ENCODE measurements at regions not wholly inside any gene's neighbourhood (a gene's known extent, or its start where the extent isn't known, plus 50 kb on each side); places are given as distances from the start of the nearest gene placed in this dataset.

- TF ChIP-seq CTCF (IDR thresholded peaks at IDR 0.05; ENCODE audit: low read depth, low read length, poor library complexity, severe bottlenecking) (no peak), EZH2phosphoT487 (IDR thresholded peaks at IDR 0.05; ENCODE audit: borderline replicate concordance, low read length) (no peak)
- H3K79me2 ChIP-seq (ENCODE audit: control insufficient read depth, low read length) = no peaks in the 10 kb centered on the region
- H4K20me1 ChIP-seq (ENCODE audit: control insufficient read depth, insufficient read depth, low read depth, low read length) = no peaks in the 10 kb centered on the region
- peaks cover 4% of the 10 kb centered on the region for H3K27me3 ChIP-seq (ENCODE audit: control insufficient read depth, low read length)
- no peak overlapping the region for H3K4me3 ChIP-seq (ENCODE audit: low read length)
- H3K27ac ChIP-seq (ENCODE audit: low read depth, low read length) = no peak overlapping the region
- no peaks in the 10 kb centered on the region for H3K36me3 ChIP-seq (ENCODE audit: control insufficient read depth, low read length)
- H3K9me3 ChIP-seq (ENCODE audit: control insufficient read depth, insufficient read depth, low read length) = no peaks in the 10 kb centered on the region
- H3K4me1 ChIP-seq (ENCODE audit: control insufficient read depth, low read length) = peaks cover 5% of the 10 kb centered on the region
- H3K9me2 ChIP-seq (replicated peaks; ENCODE audit: control insufficient read depth, low read length) = no peaks in the 10 kb centered on the region
- H3F3A ChIP-seq (ENCODE audit: control insufficient read depth, insufficient read depth) = no peaks in the 10 kb centered on the region
- H3K4me2 ChIP-seq (ENCODE audit: low read length) = no peak overlapping the region
These were observed 116.9 kb upstream of the TEX51 start for GRCh38 chr2:126781806-126782205.

- Histone ChIP-seq H3F3A (ENCODE audit: control insufficient read depth, insufficient read depth) (no peaks in the 10 kb centered on the region), H3K4me2 (ENCODE audit: low read length) (no peak overlapping the region), H3K79me2 (ENCODE audit: control insufficient read depth, low read length) (no peaks in the 10 kb centered on the region), H3K27ac (ENCODE audit: low read depth, low read length) (no peak overlapping the region), H4K20me1 (ENCODE audit: control insufficient read depth, insufficient read depth, low read depth, low read length) (no peaks in the 10 kb centered on the region), H3K9me3 (ENCODE audit: control insufficient read depth, insufficient read depth, low read length) (no peaks in the 10 kb centered on the region), H3K4me1 (ENCODE audit: control insufficient read depth, low read length) (no peaks in the 10 kb centered on the region), H3K36me3 (ENCODE audit: control insufficient read depth, low read length) (no peaks in the 10 kb centered on the region), H3K9me2 (replicated peaks; ENCODE audit: control insufficient read depth, low read length) (no peaks in the 10 kb centered on the region), H3K4me3 (ENCODE audit: low read length) (no peak overlapping the region), H3K27me3 (ENCODE audit: control insufficient read depth, low read length) (no peaks in the 10 kb centered on the region)
- TF ChIP-seq CTCF (IDR thresholded peaks at IDR 0.05; ENCODE audit: low read depth, low read length, poor library complexity, severe bottlenecking) = no peak
- no peak for TF ChIP-seq EZH2phosphoT487 (IDR thresholded peaks at IDR 0.05; ENCODE audit: borderline replicate concordance, low read length)
These were observed 116.0 kb upstream of the TEX51 start for GRCh38 chr2:126782648-126783047.

GRCh38 chr2:126783341-126783740, 115.3 kb upstream of the TEX51 start:
- H3K79me2 ChIP-seq (ENCODE audit: control insufficient read depth, low read length) = no peaks in the 10 kb centered on the region
- H3K27me3 ChIP-seq (ENCODE audit: control insufficient read depth, low read length) = no peaks in the 10 kb centered on the region; the same call in 1 of the 2 replicates
- no peak overlapping the region for H3K4me2 ChIP-seq (ENCODE audit: low read length)
- TF ChIP-seq CTCF (IDR thresholded peaks at IDR 0.05; ENCODE audit: low read depth, low read length, poor library complexity, severe bottlenecking) = no peak
- no peak for TF ChIP-seq EZH2phosphoT487 (IDR thresholded peaks at IDR 0.05; ENCODE audit: borderline replicate concordance, low read length)
- no peaks in the 10 kb centered on the region for H3K9me2 ChIP-seq (replicated peaks; ENCODE audit: control insufficient read depth, low read length)
- no peaks in the 10 kb centered on the region for H3F3A ChIP-seq (ENCODE audit: control insufficient read depth, insufficient read depth)
- H3K4me1 ChIP-seq (ENCODE audit: control insufficient read depth, low read length) = no peaks in the 10 kb centered on the region
- H3K4me3 ChIP-seq (ENCODE audit: low read length) = no peak overlapping the region
- no peaks in the 10 kb centered on the region for H4K20me1 ChIP-seq (ENCODE audit: control insufficient read depth, insufficient read depth, low read depth, low read length)
- no peak overlapping the region for H3K27ac ChIP-seq (ENCODE audit: low read depth, low read length)
- H3K36me3 ChIP-seq (ENCODE audit: control insufficient read depth, low read length) = no peaks in the 10 kb centered on the region
- no peaks in the 10 kb centered on the region for H3K9me3 ChIP-seq (ENCODE audit: control insufficient read depth, insufficient read depth, low read length)

- H3K4me2 ChIP-seq (ENCODE audit: low read length) = no peak overlapping the region
- H3K36me3 ChIP-seq (ENCODE audit: control insufficient read depth, low read length) = no peaks in the 10 kb centered on the region
- no peaks in the 10 kb centered on the region for H3K9me3 ChIP-seq (ENCODE audit: control insufficient read depth, insufficient read depth, low read length)
- H3F3A ChIP-seq (ENCODE audit: control insufficient read depth, insufficient read depth) = no peaks in the 10 kb centered on the region
- no peaks in the 10 kb centered on the region for H4K20me1 ChIP-seq (ENCODE audit: control insufficient read depth, insufficient read depth, low read depth, low read length)
- H3K4me3 ChIP-seq (ENCODE audit: low read length) = no peak overlapping the region
- no peaks in the 10 kb centered on the region; the same call in 1 of the 2 replicates for H3K27me3 ChIP-seq (ENCODE audit: control insufficient read depth, low read length)
- no peaks in the 10 kb centered on the region for H3K9me2 ChIP-seq (replicated peaks; ENCODE audit: control insufficient read depth, low read length)
- no peak overlapping the region for H3K27ac ChIP-seq (ENCODE audit: low read depth, low read length)
- no peak for TF ChIP-seq CTCF (IDR thresholded peaks at IDR 0.05; ENCODE audit: low read depth, low read length, poor library complexity, severe bottlenecking)
- TF ChIP-seq EZH2phosphoT487 (IDR thresholded peaks at IDR 0.05; ENCODE audit: borderline replicate concordance, low read length) = no peak
- no peaks in the 10 kb centered on the region for H3K79me2 ChIP-seq (ENCODE audit: control insufficient read depth, low read length)
- no peaks in the 10 kb centered on the region for H3K4me1 ChIP-seq (ENCODE audit: control insufficient read depth, low read length)
These were observed 114.6 kb upstream of the TEX51 start for GRCh38 chr2:126784045-126784444.

Measured in DOHH2 (cell line).